Natural killer cell (primary cell): ENCODE measurements at regions not wholly inside any gene's neighbourhood (a gene's known extent, or its start where the extent isn't known, plus 50 kb on each side); places are given as distances from the start of the nearest gene placed in this dataset.

Experiments used
- ATAC-seq, 3 donors: fragments of 150-1000 bp in 2 of 3; fragments of 200-7000 bp in 1 of 3; cut with Tn5 transposase; 1 replicate in 1 of 3; 2 replicates in 2 of 3; pipeline ENCODE4 v1.10.0; 2021; ENCODE audit warnings: mild to moderate bottlenecking in 2 of 3, moderate library complexity in 2 of 3
- DNase-seq, 2 donors: peaks; one replicate each; pipeline versions ENCODE4 v3.0.0 to v3.0.0-alpha.2; 2013 to 2021; ENCODE audit warnings: mixed read lengths in 1 of 2
- H3K27ac ChIP-seq: one replicate; pipeline ENCODE4 v1.5.1; 2013; ENCODE audit warnings: mild to moderate bottlenecking, low read length
- H3K27me3 ChIP-seq: one replicate; pipeline ENCODE4 v1.6.1; 2013; ENCODE audit warnings: low read length; ENCODE audit not compliant: control insufficient read depth, insufficient read depth
- H3K36me3 ChIP-seq: one replicate; pipeline ENCODE4 v1.6.1; 2013; ENCODE audit warnings: low read length; ENCODE audit not compliant: control insufficient read depth, insufficient read depth
- H3K4me1 ChIP-seq: one replicate; pipeline ENCODE4 v1.6.1; 2013; ENCODE audit warnings: low read length; ENCODE audit not compliant: control insufficient read depth, insufficient read depth
- H3K4me3 ChIP-seq: one replicate; pipeline ENCODE4 v1.5.1; 2013; ENCODE audit warnings: low read length
- H3K9me3 ChIP-seq: one replicate; pipeline ENCODE4 v1.6.1; 2013; ENCODE audit warnings: low read length; ENCODE audit not compliant: control insufficient read depth, insufficient read depth
- H3K27ac Mint-ChIP-seq, 2 donors: one replicate each; pipeline ENCODE4 v1.8.0; 2022; ENCODE audit warnings: mild to moderate bottlenecking in 2 of 2, mixed read lengths in 2 of 2, moderate library complexity in 1 of 2
- H3K27me3 Mint-ChIP-seq, 2 donors: one replicate each; pipeline ENCODE4 v1.8.0; 2022; ENCODE audit warnings: low read depth in 2 of 2, mixed read lengths in 2 of 2
- H3K36me3 Mint-ChIP-seq: one replicate; pipeline ENCODE4 v1.8.0; 2022; ENCODE audit warnings: mixed read lengths
- H3K4me1 Mint-ChIP-seq, 2 donors: one replicate each; pipeline ENCODE4 v1.8.0; 2022; ENCODE audit warnings: mixed read lengths in 2 of 2
- H3K4me3 Mint-ChIP-seq: one replicate; pipeline ENCODE4 v1.8.0; 2022; ENCODE audit warnings: mild to moderate bottlenecking, moderate library complexity, mixed read lengths
- H3K9me3 Mint-ChIP-seq, 2 donors: one replicate each; pipeline ENCODE4 v1.8.0; 2022; ENCODE audit warnings: mixed read lengths in 2 of 2
- CTCF ChIP-seq: fragments of 200-600 bp; IDR thresholded peaks from one replicate; pipeline ENCODE4 v1.8.0; 2022; ENCODE audit warnings: antibody characterized with exemption
- WGBS: methylation state at CpG from one replicate; pipeline ENCODE4 v1.1.7; 2013; ENCODE audit warnings: missing lambda C conversion rate; ENCODE audit not compliant: insufficient coverage; 5-methylcytosine and 5-hydroxymethylcytosine counted together
- intact Hi-C: fragments of 100-400 bp; cut with micrococcal nuclease; formaldehyde crosslinking; loops from one replicate; pipeline ENCODE4 v1.14.2; 2022

GRCh38 chrX:20988118-20988517, 386.1 kb upstream of the CNKSR2 start:
- H3K4me1 Mint-ChIP-seq, result no peaks in the 10 kb centered on the region
- ATAC-seq, result no peak
- H3K27me3 Mint-ChIP-seq, result no peaks in the 10 kb centered on the region

GRCh38 chrX:20980426-20980825, 393.8 kb upstream of the CNKSR2 start:
- WGBS, result no CpG with 5 or more reads among the region's 1 CpG
- no peak for DNase-seq
- Mint-ChIP-seq H3K4me3 (no peak overlapping the region), H3K4me1 (no peaks in the 10 kb centered on the region), H3K27me3 (no peaks in the 10 kb centered on the region), H3K27ac (no peak overlapping the region), H3K9me3 (peaks cover 0 to 4% of the 10 kb centered on the region in 2 donors), H3K36me3 (no peaks in the 10 kb centered on the region)
- H3K36me3 ChIP-seq, result no peaks in the 10 kb centered on the region
- no peak for TF ChIP-seq CTCF
- H3K9me3 ChIP-seq, result no peaks in the 10 kb centered on the region
- no peaks in the 10 kb centered on the region for H3K27me3 ChIP-seq
- ATAC-seq, result no peak
- H3K4me1 ChIP-seq, result no peaks in the 10 kb centered on the region
- intact Hi-C loops, result no loop called here
- no peak overlapping the region for H3K4me3 ChIP-seq
- H3K27ac ChIP-seq, result no peak overlapping the region

More at GRCh38 chrX:20988118-20988517, 386.1 kb upstream of the CNKSR2 start:
- H3K36me3 ChIP-seq, result no peaks in the 10 kb centered on the region
- Mint-ChIP-seq H3K27ac (no peak overlapping the region), H3K36me3 (no peaks in the 10 kb centered on the region), H3K4me3 (no peak overlapping the region), H3K9me3 (peaks cover 0 to 8% of the 10 kb centered on the region in 2 donors)
- no peaks in the 10 kb centered on the region for H3K27me3 ChIP-seq
- H3K9me3 ChIP-seq, result no peaks in the 10 kb centered on the region
- TF ChIP-seq CTCF, result no peak
- no peak overlapping the region for H3K27ac ChIP-seq
- WGBS, result 57% methylated on average over 1 of the region's 3 CpGs
- no peaks in the 10 kb centered on the region for H3K4me1 ChIP-seq
- no peak overlapping the region for H3K4me3 ChIP-seq
- no peak for DNase-seq
- intact Hi-C loops, result no loop called here

GRCh38 chrX:20974326-20974725, 399.9 kb upstream of the CNKSR2 start:
- no peak for TF ChIP-seq CTCF
- Histone ChIP-seq H3K4me3 (no peak overlapping the region), H3K4me1 (no peaks in the 10 kb centered on the region), H3K27ac (no peak overlapping the region), H3K27me3 (no peaks in the 10 kb centered on the region), H3K9me3 (no peaks in the 10 kb centered on the region), H3K36me3 (no peaks in the 10 kb centered on the region)
- Mint-ChIP-seq H3K27me3 (no peaks in the 10 kb centered on the region), H3K9me3 (peaks cover 0 to 2% of the 10 kb centered on the region in 2 donors), H3K27ac (no peak overlapping the region), H3K36me3 (no peaks in the 10 kb centered on the region), H3K4me3 (no peak overlapping the region), H3K4me1 (no peaks in the 10 kb centered on the region)
- intact Hi-C loops, result no loop called here
- WGBS, result 100% methylated on average over 1 of the region's 2 CpGs
- DNase-seq (no peak), ATAC-seq (no peak)

GRCh38 chrX:20973038-20973437, 401.2 kb upstream of the CNKSR2 start:
- no peaks in the 10 kb centered on the region for H3K36me3 ChIP-seq
- H3K36me3 Mint-ChIP-seq, result no peaks in the 10 kb centered on the region
- peaks cover 0 to 2% of the 10 kb centered on the region in 2 donors for H3K9me3 Mint-ChIP-seq
- no peaks in the 10 kb centered on the region for H3K9me3 ChIP-seq
- H3K4me3 ChIP-seq, result no peak overlapping the region
- no peaks in the 10 kb centered on the region for H3K27me3 Mint-ChIP-seq
- 80% methylated on average over 1 of the region's 4 CpGs for WGBS
- H3K4me1 ChIP-seq, result no peaks in the 10 kb centered on the region
- ATAC-seq (no peak), DNase-seq (no peak)
- H3K4me3 Mint-ChIP-seq, result no peak overlapping the region
- intact Hi-C loops, result no loop called here
- no peaks in the 10 kb centered on the region for H3K27me3 ChIP-seq
- TF ChIP-seq CTCF, result no peak
- no peaks in the 10 kb centered on the region for H3K4me1 Mint-ChIP-seq
- H3K27ac Mint-ChIP-seq, result no peak overlapping the region
- no peak overlapping the region for H3K27ac ChIP-seq
